Neural progenitor cell (in vitro differentiated cells): ENCODE measurements at regions not wholly inside any gene's neighbourhood (a gene's known extent, or its start where the extent isn't known, plus 50 kb on each side); places are given as distances from the start of the nearest gene placed in this dataset.

ENCODE experiments used
- EZH2 ChIP-seq: fragments of 200-600 bp; sonication (generic); IDR thresholded peaks from 2 replicates; pipeline ENCODE4 v1.6.1; 2017; ENCODE audit warnings: antibody characterized with exemption, mild to moderate bottlenecking, moderate library complexity
- EZH2phosphoT487 ChIP-seq: fragments of 200-600 bp; sonication (generic); IDR thresholded peaks from 2 replicates; pipeline ENCODE4 v1.6.1; 2017; ENCODE audit warnings: antibody characterized with exemption
- TF ChIP-seq, protein P1 (sequence below): fragments of 200-600 bp; sonication (generic); IDR thresholded peaks from 2 replicates; pipeline ENCODE4 v1.5.1; 2017; ENCODE audit warnings: antibody characterized with exemption, mild to moderate bottlenecking

GRCh38 chr15:96470681-96471310 lies 140.3 kb downstream of the NR2F2 start:
- TF ChIP-seq EZH2, result no peak
- no peak for TF ChIP-seq EZH2phosphoT487
- TF ChIP-seq, protein P1, sequence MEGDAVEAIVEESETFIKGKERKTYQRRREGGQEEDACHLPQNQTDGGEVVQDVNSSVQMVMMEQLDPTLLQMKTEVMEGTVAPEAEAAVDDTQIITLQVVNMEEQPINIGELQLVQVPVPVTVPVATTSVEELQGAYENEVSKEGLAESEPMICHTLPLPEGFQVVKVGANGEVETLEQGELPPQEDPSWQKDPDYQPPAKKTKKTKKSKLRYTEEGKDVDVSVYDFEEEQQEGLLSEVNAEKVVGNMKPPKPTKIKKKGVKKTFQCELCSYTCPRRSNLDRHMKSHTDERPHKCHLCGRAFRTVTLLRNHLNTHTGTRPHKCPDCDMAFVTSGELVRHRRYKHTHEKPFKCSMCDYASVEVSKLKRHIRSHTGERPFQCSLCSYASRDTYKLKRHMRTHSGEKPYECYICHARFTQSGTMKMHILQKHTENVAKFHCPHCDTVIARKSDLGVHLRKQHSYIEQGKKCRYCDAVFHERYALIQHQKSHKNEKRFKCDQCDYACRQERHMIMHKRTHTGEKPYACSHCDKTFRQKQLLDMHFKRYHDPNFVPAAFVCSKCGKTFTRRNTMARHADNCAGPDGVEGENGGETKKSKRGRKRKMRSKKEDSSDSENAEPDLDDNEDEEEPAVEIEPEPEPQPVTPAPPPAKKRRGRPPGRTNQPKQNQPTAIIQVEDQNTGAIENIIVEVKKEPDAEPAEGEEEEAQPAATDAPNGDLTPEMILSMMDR, result no peak
